SK-N-SH (cell line): ENCODE measurements at regions not wholly inside any gene's neighbourhood (a gene's known extent, or its start where the extent isn't known, plus 50 kb on each side); places are given as distances from the start of the nearest gene placed in this dataset.

Experiments used
- JUND ChIP-seq: IDR thresholded peaks from 2 replicates; pipeline ENCODE4 v1.4.0; 2012
- RXRA ChIP-seq: IDR thresholded peaks from 2 replicates; pipeline ENCODE4 v1.4.0; 2012; ENCODE audit warnings: low read depth, mild to moderate bottlenecking, borderline replicate concordance
- TF ChIP-seq, protein P1 (sequence below): fragments of 200-600 bp; sonication (generic); IDR thresholded peaks from 2 replicates; pipeline ENCODE4 v1.6.1; 2017; ENCODE audit warnings: antibody characterized with exemption, mild to moderate bottlenecking, moderate library complexity

DNA sequence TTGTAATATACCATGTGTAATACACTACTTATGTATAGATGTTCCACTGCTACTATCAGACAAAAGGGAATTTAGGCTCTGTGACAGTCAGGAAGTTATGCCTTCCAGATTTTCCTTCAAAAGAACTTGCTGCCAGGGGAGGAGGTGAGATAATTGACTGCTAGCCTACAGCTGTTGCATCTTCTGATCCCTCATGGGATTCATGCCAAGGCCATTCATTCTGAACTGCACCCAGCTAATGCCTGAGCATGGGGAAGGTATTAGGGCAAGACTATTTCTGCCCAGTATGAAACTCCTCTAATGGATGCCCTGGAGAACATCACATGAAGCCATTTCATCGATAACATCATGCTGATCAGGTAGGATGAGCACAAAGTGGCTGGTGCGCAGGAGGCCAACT, 746.5 kb upstream of the ZNF608 start:
- TF ChIP-seq, protein P1, sequence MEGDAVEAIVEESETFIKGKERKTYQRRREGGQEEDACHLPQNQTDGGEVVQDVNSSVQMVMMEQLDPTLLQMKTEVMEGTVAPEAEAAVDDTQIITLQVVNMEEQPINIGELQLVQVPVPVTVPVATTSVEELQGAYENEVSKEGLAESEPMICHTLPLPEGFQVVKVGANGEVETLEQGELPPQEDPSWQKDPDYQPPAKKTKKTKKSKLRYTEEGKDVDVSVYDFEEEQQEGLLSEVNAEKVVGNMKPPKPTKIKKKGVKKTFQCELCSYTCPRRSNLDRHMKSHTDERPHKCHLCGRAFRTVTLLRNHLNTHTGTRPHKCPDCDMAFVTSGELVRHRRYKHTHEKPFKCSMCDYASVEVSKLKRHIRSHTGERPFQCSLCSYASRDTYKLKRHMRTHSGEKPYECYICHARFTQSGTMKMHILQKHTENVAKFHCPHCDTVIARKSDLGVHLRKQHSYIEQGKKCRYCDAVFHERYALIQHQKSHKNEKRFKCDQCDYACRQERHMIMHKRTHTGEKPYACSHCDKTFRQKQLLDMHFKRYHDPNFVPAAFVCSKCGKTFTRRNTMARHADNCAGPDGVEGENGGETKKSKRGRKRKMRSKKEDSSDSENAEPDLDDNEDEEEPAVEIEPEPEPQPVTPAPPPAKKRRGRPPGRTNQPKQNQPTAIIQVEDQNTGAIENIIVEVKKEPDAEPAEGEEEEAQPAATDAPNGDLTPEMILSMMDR, result no peak
- TF ChIP-seq JUND (no peak), RXRA (no peak)
